A549 (cell line): ENCODE measurements at regions not wholly inside any gene's neighbourhood (a gene's known extent, or its start where the extent isn't known, plus 50 kb on each side); places are given as distances from the start of the nearest gene placed in this dataset.

Source experiments
- ATAC-seq, 2 experiments: fragments of 200-7000 bp in 1 of 2; fragments of >200 bp in 1 of 2; cut with Nextera tagmentation in 1 of 2; cut with Tn5 transposase in 1 of 2; 3 replicates each; pipeline versions ENCODE4 v1.8.0 to v1.9.1; 2018 to 2020; ENCODE audit warnings: mild to moderate bottlenecking in 1 of 2, moderate library complexity in 1 of 2
- CTCF ChIA-PET: fragments of 300-600 bp; sonication (Branson Sonifier 250); formaldehyde crosslinking; extraction: SDS; loops from one replicate; lab custom pipeline; 2021; ENCODE audit warnings: antibody characterized with exemption, inconsistent platforms; lab: Yijun Ruan, JAX
- POLR2A ChIA-PET: fragments of 350-600 bp; formaldehyde crosslinking; extraction: SDS; loops from one replicate; lab custom pipeline; 2021; ENCODE audit warnings: antibody characterized with exemption, inconsistent platforms; lab: Yijun Ruan, JAX
- DNase-seq, 2 experiments: peaks; one replicate each; pipeline versions ENCODE4 v3.0.0 to v3.0.0-alpha.2; 2011 to 2016; ENCODE audit warnings: low read depth in 1 of 2, low spot score in 1 of 2
- FAIRE-seq: peaks from 2 replicates; lab custom pipeline; 2011; peaks lifted over from hg19 to GRCh38; lab: Jason Lieb, UNC
- H3K27ac ChIP-seq, 2 experiments: fragments of >200 bp; sonication (Bioruptor Twin); formaldehyde crosslinking; 3 replicates each; pipeline ENCODE4 v1.5.1; 2016 to 2017
- H3K4me1 ChIP-seq: fragments of >200 bp; sonication (Bioruptor Twin); formaldehyde crosslinking; 3 replicates; pipeline ENCODE4 v1.6.1; 2016
- H3K4me2 ChIP-seq: fragments of >200 bp; sonication (Bioruptor Twin); formaldehyde crosslinking; 3 replicates; pipeline ENCODE4 v1.6.1; 2016
- H3K4me3 ChIP-seq: fragments of >200 bp; sonication (Bioruptor Twin); formaldehyde crosslinking; 3 replicates; pipeline ENCODE4 v1.5.1; 2016
- H3K9me3 ChIP-seq: fragments of >200 bp; sonication (Bioruptor Twin); formaldehyde crosslinking; 3 replicates; pipeline ENCODE4 v1.6.1; 2016
- CBX2 ChIP-seq: fragments of 200-600 bp; sonication (generic); IDR thresholded peaks from 2 replicates; pipeline ENCODE4 v1.6.1; 2016; ENCODE audit warnings: low read depth, mild to moderate bottlenecking, borderline replicate concordance
- CHD2 ChIP-seq: fragments of 150-350 bp; IDR thresholded peaks from 2 replicates; pipeline ENCODE4 v1.6.1; 2014; ENCODE audit warnings: low read length; ENCODE audit not compliant: partially characterized antibody
- EHMT2 ChIP-seq: fragments of 200-600 bp; sonication (generic); IDR thresholded peaks from 2 replicates; pipeline ENCODE4 v1.6.1; 2016; ENCODE audit warnings: antibody characterized with exemption, low read depth, mild to moderate bottlenecking, moderate library complexity
- GATA3 ChIP-seq: IDR thresholded peaks from 2 replicates; pipeline ENCODE4 v1.6.1; 2012; ENCODE audit warnings: borderline replicate concordance
- HOXA7 ChIP-seq: fragments of 250-450 bp; sonication (Bioruptor Pico); IDR thresholded peaks from 2 replicates; pipeline ENCODE4 v1.5.0; 2020; ENCODE audit warnings: mild to moderate bottlenecking, moderate library complexity
- JUN ChIP-seq, 2 experiments: fragments of >200 bp; sonication (Bioruptor Twin); formaldehyde crosslinking; IDR thresholded peaks; 2 replicates in 1 of 2; 3 replicates in 1 of 2; pipeline ENCODE4 v1.6.1; 2016 to 2017
- JUNB ChIP-seq: fragments of >200 bp; sonication (Bioruptor Twin); formaldehyde crosslinking; IDR thresholded peaks from 2 replicates; pipeline ENCODE4 v1.6.1; 2016
- KDM1A ChIP-seq: fragments of 200-600 bp; sonication (generic); IDR thresholded peaks from 2 replicates; pipeline ENCODE4 v1.6.1; 2016; ENCODE audit warnings: low read depth, mild to moderate bottlenecking
- MAFK ChIP-seq: fragments of 450-650 bp; IDR thresholded peaks from 2 replicates; pipeline ENCODE4 v1.6.1; 2014; ENCODE audit not compliant: partially characterized antibody
- MAZ ChIP-seq: fragments of 150-350 bp; IDR thresholded peaks from 2 replicates; pipeline ENCODE4 v1.6.1; 2014; ENCODE audit warnings: antibody characterized with exemption, low read depth, low read length, borderline replicate concordance
- NR3C1 ChIP-seq: fragments of >200 bp; sonication (Bioruptor Twin); formaldehyde crosslinking; IDR thresholded peaks from 3 replicates; pipeline ENCODE4 v1.6.1; 2017
- RAD21 ChIP-seq, 2 experiments: fragments of >200 bp in 1 of 2; sonication (Bioruptor Twin) in 1 of 2; formaldehyde crosslinking in 1 of 2; IDR thresholded peaks in 1 of 2; conservative IDR thresholded peaks in 1 of 2; 2 replicates in 1 of 2; 3 replicates in 1 of 2; pipeline ENCODE4 v1.6.1; 2012 to 2018; ENCODE audit warnings: inconsistent platforms in 1 of 2
- RCOR1 ChIP-seq: fragments of 150-350 bp; IDR thresholded peaks from 2 replicates; pipeline ENCODE4 v1.6.1; 2014; ENCODE audit warnings: antibody characterized with exemption, low read length, low read depth
- RNF2 ChIP-seq: fragments of 200-600 bp; sonication (generic); IDR thresholded peaks from 2 replicates; pipeline ENCODE4 v1.6.1; 2016; ENCODE audit warnings: low read depth, mild to moderate bottlenecking, antibody characterized with exemption, moderate library complexity, borderline replicate concordance
- TFCP2L1 ChIP-seq: fragments of 250-450 bp; sonication (Bioruptor Pico); IDR thresholded peaks from 2 replicates; pipeline ENCODE4 v1.5.0; 2021; ENCODE audit warnings: mild to moderate bottlenecking
- ZC3H11A ChIP-seq: fragments of 450-650 bp; IDR thresholded peaks from 2 replicates; pipeline ENCODE4 v1.6.1; 2014; ENCODE audit warnings: antibody characterized with exemption, mild to moderate bottlenecking
- ZFP36 ChIP-seq: fragments of 450-650 bp; IDR thresholded peaks from 2 replicates; pipeline ENCODE4 v1.6.1; 2014; ENCODE audit warnings: borderline replicate concordance; ENCODE audit not compliant: partially characterized antibody
- ZNF302 ChIP-seq: fragments of 250-450 bp; sonication (Bioruptor Pico); IDR thresholded peaks from 2 replicates; pipeline ENCODE4 v1.9.0; 2021; ENCODE audit warnings: inconsistent platforms, mild to moderate bottlenecking, moderate library complexity
- WGBS: methylation state at CpG from one replicate; pipeline ENCODE4 v1.1.6; 2017; ENCODE audit errors: missing lambda C conversion rate; 5-methylcytosine and 5-hydroxymethylcytosine counted together
- TF ChIP-seq, protein P1 (sequence below): IDR thresholded peaks from 2 replicates; pipeline ENCODE4 v1.6.1; 2012
- TF ChIP-seq, protein P2 (sequence below): fragments of >200 bp; sonication (Bioruptor Twin); formaldehyde crosslinking; IDR thresholded peaks from 3 replicates; pipeline ENCODE4 v1.5.1; 2016
- TF ChIP-seq, protein P3 (sequence below): fragments of 250-450 bp; sonication (Bioruptor Pico); IDR thresholded peaks from 2 replicates; pipeline ENCODE4 v1.5.0; 2021; ENCODE audit warnings: mild to moderate bottlenecking, moderate library complexity, borderline replicate concordance
- TF ChIP-seq, protein P4 (sequence below): fragments of >200 bp; sonication (Bioruptor Twin); formaldehyde crosslinking; IDR thresholded peaks from 3 replicates; pipeline ENCODE4 v1.6.1; 2016
- TF ChIP-seq, protein P5 (sequence below): fragments of 150-350 bp; IDR thresholded peaks from 2 replicates; pipeline ENCODE4 v1.6.1; 2014; ENCODE audit warnings: low read depth, mild to moderate bottlenecking, low read length

DNA sequence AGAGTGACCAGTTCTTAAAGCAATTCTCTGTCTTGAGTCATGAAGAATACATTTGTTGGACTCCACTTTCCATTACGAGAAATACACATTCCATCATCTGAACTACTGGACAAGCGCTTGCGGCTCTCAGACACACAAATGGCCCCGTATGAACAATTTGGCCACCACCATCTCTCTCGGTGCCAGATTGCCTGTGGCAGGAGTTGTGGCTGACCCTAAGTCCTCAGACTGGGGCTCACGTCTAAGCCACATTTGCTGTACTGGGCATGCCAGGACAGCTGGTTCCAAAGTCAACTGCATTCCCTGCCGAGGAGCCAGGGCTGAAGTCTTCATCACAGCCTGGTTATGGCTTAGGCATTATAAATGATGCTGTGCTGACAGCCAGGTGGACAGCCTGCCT is 227.5 kb downstream of the MIAT start:
- DNase-seq (no peak), ATAC-seq (no peak), FAIRE-seq (no peak)
- WGBS = 92% methylated on average over 6 of the region's 7 CpGs
- H3K4me1 ChIP-seq = peaks cover 32% of the 10 kb centered on the region
- H3K4me3 ChIP-seq = no peak overlapping the region
- ChIA-PET POLR2A (no interaction called here), CTCF (interaction anchor here (0.6 to 1.1 kb wide), 2 partner anchors 206 to 994 kb away, joined by 3 read pairs; no protein-coding TSS in a partner anchor)
- no peaks in the 10 kb centered on the region for H3K9me3 ChIP-seq
- H3K27ac ChIP-seq = no peak overlapping the region
- TF ChIP-seq, protein P1, sequence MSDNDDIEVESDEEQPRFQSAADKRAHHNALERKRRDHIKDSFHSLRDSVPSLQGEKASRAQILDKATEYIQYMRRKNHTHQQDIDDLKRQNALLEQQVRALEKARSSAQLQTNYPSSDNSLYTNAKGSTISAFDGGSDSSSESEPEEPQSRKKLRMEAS = no peak
- TF ChIP-seq RAD21 (conservative IDR thresholded peaks at IDR 0.05 in 1 of 2, IDR thresholded peaks at IDR 0.05 in 1 of 2) = no peak
- TF ChIP-seq, protein P2, sequence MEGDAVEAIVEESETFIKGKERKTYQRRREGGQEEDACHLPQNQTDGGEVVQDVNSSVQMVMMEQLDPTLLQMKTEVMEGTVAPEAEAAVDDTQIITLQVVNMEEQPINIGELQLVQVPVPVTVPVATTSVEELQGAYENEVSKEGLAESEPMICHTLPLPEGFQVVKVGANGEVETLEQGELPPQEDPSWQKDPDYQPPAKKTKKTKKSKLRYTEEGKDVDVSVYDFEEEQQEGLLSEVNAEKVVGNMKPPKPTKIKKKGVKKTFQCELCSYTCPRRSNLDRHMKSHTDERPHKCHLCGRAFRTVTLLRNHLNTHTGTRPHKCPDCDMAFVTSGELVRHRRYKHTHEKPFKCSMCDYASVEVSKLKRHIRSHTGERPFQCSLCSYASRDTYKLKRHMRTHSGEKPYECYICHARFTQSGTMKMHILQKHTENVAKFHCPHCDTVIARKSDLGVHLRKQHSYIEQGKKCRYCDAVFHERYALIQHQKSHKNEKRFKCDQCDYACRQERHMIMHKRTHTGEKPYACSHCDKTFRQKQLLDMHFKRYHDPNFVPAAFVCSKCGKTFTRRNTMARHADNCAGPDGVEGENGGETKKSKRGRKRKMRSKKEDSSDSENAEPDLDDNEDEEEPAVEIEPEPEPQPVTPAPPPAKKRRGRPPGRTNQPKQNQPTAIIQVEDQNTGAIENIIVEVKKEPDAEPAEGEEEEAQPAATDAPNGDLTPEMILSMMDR = no peak
- TF ChIP-seq, protein P3, sequence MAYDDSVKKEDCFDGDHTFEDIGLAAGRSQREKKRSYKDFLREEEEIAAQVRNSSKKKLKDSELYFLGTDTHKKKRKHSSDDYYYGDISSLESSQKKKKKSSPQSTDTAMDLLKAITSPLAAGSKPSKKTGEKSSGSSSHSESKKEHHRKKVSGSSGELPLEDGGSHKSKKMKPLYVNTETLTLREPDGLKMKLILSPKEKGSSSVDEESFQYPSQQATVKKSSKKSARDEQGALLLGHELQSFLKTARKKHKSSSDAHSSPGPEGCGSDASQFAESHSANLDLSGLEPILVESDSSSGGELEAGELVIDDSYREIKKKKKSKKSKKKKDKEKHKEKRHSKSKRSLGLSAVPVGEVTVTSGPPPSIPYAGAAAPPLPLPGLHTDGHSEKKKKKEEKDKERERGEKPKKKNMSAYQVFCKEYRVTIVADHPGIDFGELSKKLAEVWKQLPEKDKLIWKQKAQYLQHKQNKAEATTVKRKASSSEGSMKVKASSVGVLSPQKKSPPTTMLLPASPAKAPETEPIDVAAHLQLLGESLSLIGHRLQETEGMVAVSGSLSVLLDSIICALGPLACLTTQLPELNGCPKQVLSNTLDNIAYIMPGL = no peak
- no peak for TF ChIP-seq NR3C1
- TF ChIP-seq JUNB = no peak
- TF ChIP-seq, protein P4, sequence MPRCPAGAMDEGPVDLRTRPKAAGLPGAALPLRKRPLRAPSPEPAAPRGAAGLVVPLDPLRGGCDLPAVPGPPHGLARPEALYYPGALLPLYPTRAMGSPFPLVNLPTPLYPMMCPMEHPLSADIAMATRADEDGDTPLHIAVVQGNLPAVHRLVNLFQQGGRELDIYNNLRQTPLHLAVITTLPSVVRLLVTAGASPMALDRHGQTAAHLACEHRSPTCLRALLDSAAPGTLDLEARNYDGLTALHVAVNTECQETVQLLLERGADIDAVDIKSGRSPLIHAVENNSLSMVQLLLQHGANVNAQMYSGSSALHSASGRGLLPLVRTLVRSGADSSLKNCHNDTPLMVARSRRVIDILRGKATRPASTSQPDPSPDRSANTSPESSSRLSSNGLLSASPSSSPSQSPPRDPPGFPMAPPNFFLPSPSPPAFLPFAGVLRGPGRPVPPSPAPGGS = no peak
- H3K4me2 ChIP-seq = no peak overlapping the region

DNA sequence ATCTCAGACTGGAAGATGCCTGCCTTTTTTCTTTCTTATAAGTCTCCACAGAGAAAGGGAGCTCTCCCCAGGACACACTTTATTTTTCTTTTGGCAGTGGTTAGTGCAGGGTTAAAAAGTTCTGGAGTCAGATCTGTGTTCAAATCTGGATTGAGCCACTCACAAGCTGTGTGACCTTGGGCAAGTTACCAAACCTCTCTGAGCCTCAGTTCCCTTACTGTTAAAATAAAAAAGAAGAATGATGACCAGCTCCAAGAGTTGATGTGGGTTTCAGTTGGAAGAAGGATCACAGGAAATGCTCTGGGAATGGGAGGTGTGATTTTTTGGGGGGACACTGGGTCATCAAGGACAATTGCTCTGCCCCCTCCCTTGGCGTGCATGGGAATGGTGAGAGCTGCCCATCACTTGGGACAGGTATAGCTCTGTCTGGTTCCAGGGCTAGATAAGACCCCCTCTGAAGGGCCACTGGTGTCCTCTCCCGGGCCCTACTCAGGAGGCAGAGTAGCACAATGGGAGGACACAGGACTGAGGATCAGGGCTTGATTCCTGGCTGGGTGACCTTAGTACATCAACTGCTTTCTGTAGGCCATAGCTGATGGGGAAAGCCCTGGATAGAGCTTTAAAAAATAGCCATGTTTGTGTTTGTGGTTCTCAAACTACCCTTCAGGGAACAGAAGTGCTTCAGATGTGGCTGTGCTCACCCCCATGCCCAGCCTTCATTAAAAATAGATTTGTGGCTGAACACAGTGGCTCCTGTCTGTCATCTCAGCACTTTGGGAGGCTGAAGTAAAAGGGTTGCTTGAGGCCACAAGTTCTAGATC is 228.3 kb downstream of the MIAT start:
- POLR2A ChIA-PET = no interaction called here
- Histone ChIP-seq H3K4me2 (peak overlapping the region; percentile 40), H3K4me3 (no peak overlapping the region), H3K27ac (peak overlapping the region; percentile 51 to 82; a peak in 5 of 6 replicates), H3K9me3 (no peaks in the 10 kb centered on the region), H3K4me1 (peaks cover 35% of the 10 kb centered on the region)
- CTCF ChIA-PET = interaction anchor here (0.6 to 1.1 kb wide), 5 partner anchors 43 to 993 kb away, joined by 3 to 5 read pairs (median 3); no protein-coding TSS in a partner anchor
- no peak for TF ChIP-seq HOXA7 (CRISPR knock-in tag)
- TF ChIP-seq KDM1A = no peak
- no peak for TF ChIP-seq TFCP2L1 (CRISPR knock-in tag)
- no peak for TF ChIP-seq ZNF302 (CRISPR knock-in tag)
- no peak for TF ChIP-seq GATA3
- TF ChIP-seq, protein P3 = no peak
- no peak for TF ChIP-seq ZC3H11A
- TF ChIP-seq CHD2 = no peak
- no peak for TF ChIP-seq MAFK
- no peak for TF ChIP-seq EHMT2
- TF ChIP-seq CBX2 = no peak
- TF ChIP-seq, protein P5, sequence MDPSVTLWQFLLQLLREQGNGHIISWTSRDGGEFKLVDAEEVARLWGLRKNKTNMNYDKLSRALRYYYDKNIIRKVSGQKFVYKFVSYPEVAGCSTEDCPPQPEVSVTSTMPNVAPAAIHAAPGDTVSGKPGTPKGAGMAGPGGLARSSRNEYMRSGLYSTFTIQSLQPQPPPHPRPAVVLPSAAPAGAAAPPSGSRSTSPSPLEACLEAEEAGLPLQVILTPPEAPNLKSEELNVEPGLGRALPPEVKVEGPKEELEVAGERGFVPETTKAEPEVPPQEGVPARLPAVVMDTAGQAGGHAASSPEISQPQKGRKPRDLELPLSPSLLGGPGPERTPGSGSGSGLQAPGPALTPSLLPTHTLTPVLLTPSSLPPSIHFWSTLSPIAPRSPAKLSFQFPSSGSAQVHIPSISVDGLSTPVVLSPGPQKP = no peak
- no peak for TF ChIP-seq JUN (IDR thresholded peaks at IDR 0.05)
- no peak for TF ChIP-seq MAZ
- no peak for TF ChIP-seq ZFP36
- TF ChIP-seq RCOR1 = no peak
- TF ChIP-seq, protein P1 = no peak
- no peak for TF ChIP-seq RNF2
- DNase-seq (no peak), FAIRE-seq (no peak), ATAC-seq (no peak)
- 36% methylated on average over 2 of the region's 2 CpGs for WGBS
